Effector memory CD8-positive, alpha-beta T cell (primary cell): ENCODE measurements at regions not wholly inside any gene's neighbourhood (a gene's known extent, or its start where the extent isn't known, plus 50 kb on each side); places are given as distances from the start of the nearest gene placed in this dataset.

Source experiments
- ATAC-seq: fragments of 150-1000 bp; cut with Tn5 transposase; replicated peaks from 2 replicates; pipeline ENCODE4 v1.10.0; 2021; ENCODE audit warnings: mild to moderate bottlenecking, moderate library complexity
- DNase-seq, 3 experiments: peaks; one replicate each; pipeline ENCODE4 v3.0.0; 2021
- H3K27ac Mint-ChIP-seq, 2 donors: one replicate each; pipeline ENCODE4 v1.8.0; 2022; ENCODE audit warnings: mild to moderate bottlenecking in 2 of 2, mixed read lengths in 2 of 2, moderate library complexity in 2 of 2
- H3K27me3 Mint-ChIP-seq, 2 donors: one replicate each; pipeline ENCODE4 v1.8.0; 2022; ENCODE audit warnings: mixed read lengths in 2 of 2
- H3K36me3 Mint-ChIP-seq: one replicate; pipeline ENCODE4 v1.8.0; 2022; ENCODE audit warnings: mild to moderate bottlenecking, moderate library complexity, mixed read lengths; ENCODE audit not compliant: insufficient read depth
- H3K4me1 Mint-ChIP-seq, 2 donors: one replicate each; pipeline ENCODE4 v1.8.0; 2022; ENCODE audit warnings: low read depth in 2 of 2, mixed read lengths in 2 of 2
- H3K4me3 Mint-ChIP-seq, 2 donors: one replicate each; pipeline ENCODE4 v1.8.0; 2022; ENCODE audit warnings: mild to moderate bottlenecking in 2 of 2, mixed read lengths in 2 of 2, moderate library complexity in 2 of 2
- H3K9me3 Mint-ChIP-seq, 2 donors: one replicate each; pipeline ENCODE4 v1.8.0; 2022; ENCODE audit warnings: mixed read lengths in 2 of 2

GRCh38 chr2:4693266-4693665, 989.9 kb downstream of the DCDC2C start:
- Mint-ChIP-seq H3K36me3 (no peaks in the 10 kb centered on the region), H3K4me3 (no peak overlapping the region), H3K9me3 (peaks cover 17 to 25% of the 10 kb centered on the region in 2 donors), H3K27me3 (no peaks in the 10 kb centered on the region), H3K27ac (no peak overlapping the region), H3K4me1 (no peaks in the 10 kb centered on the region)
- DNase-seq (no peak), ATAC-seq (no peak)

DNA sequence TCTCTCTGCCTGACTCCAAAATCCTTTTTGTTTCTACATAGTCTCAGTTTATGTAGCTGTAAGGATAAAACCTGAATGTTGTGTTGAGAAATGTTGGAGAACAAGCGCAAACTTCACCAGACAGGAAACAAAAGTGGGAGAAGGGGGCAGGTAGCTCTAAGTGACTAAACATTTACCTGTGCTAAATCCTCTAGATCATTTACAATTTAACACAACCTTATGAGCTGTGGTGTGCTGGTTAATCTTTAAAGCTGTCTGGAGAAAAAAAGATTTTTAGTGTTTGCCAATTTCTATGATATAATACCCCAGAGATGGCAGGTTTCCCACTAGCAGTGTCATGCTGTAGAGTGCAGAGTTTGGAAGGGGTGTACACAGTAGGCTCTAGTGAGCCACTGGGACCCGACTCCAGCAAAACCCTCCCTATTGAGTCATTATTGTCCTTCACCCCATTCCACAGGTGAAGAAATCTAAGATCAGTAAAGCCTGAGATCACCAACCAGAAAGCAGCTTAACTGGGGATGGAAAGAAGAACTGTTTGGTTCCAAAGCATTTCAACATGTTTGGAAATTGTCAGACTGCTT, 992.0 kb downstream of the DCDC2C start:
- ATAC-seq (no peak), DNase-seq (no peak)
- Mint-ChIP-seq H3K9me3 (peaks cover 19 to 25% of the 10 kb centered on the region in 2 donors), H3K27ac (no peak overlapping the region), H3K36me3 (no peaks in the 10 kb centered on the region), H3K4me3 (no peak overlapping the region), H3K27me3 (no peaks in the 10 kb centered on the region), H3K4me1 (no peaks in the 10 kb centered on the region)

- Mint-ChIP-seq H3K27me3 (no peaks in the 10 kb centered on the region), H3K36me3 (no peaks in the 10 kb centered on the region), H3K4me3 (no peak overlapping the region), H3K9me3 (peaks cover 4 to 33% of the 10 kb centered on the region in 2 donors), H3K27ac (no peak overlapping the region), H3K4me1 (no peaks in the 10 kb centered on the region)
- DNase-seq (no peak), ATAC-seq (no peak)
Measured at GRCh38 chr2:4715065-4715464, 977.1 kb upstream of the SOX11 start.

DNA sequence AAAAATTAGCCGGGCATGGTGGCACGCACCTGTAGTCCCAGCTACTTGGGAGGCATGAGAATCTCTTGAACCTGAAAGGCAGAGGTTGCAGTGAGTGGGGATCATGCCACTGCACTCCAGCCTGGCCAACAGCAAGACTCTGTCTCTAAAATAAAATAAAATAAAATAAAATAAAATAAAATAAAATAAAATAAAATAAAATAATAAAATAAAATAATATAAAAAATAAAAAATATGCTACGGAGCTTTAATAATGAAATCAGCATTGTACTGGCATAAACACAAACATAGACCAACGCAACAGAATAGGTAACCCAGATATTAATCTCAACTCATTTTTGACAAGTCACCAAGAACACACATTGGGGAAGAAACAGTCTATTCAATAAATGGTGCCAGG, 973.4 kb upstream of the SOX11 start:
- no peaks in the 10 kb centered on the region for H3K4me1 Mint-ChIP-seq
- H3K27ac Mint-ChIP-seq: no peak overlapping the region
- H3K9me3 Mint-ChIP-seq: peaks cover 10 to 30% of the 10 kb centered on the region in 2 donors
- no peak overlapping the region for H3K4me3 Mint-ChIP-seq
- no peak for ATAC-seq
- no peaks in the 10 kb centered on the region for H3K27me3 Mint-ChIP-seq
- H3K36me3 Mint-ChIP-seq: no peaks in the 10 kb centered on the region
- no peak for DNase-seq

- Mint-ChIP-seq H3K4me3 (no peak overlapping the region), H3K4me1 (no peaks in the 10 kb centered on the region), H3K27me3 (no peaks in the 10 kb centered on the region), H3K9me3 (peaks cover 6 to 9% of the 10 kb centered on the region in 2 donors), H3K36me3 (no peaks in the 10 kb centered on the region), H3K27ac (no peak overlapping the region)
- DNase-seq (no peak), ATAC-seq (no peak)
Measured at GRCh38 chr2:4725618-4726017, 966.6 kb upstream of the SOX11 start.

DNA sequence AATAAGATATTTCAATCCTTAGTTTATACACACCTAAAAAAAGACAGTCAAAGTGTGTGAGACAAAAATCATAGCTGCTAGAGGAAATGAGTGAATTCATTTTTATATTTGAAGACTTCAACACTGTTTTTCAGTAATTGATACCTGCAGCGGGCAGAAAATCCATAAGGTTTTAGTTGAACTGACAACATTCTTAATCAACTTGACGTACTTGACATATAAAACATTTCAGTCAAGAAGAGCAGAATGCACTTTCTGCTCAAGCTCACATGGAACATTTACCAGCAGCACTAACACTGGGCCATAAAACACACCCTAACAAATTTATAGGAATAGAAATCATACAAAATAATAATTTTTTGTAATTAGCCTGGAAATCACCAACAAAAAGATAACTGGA, 959.6 kb upstream of the SOX11 start:
- H3K9me3 Mint-ChIP-seq: peaks cover 0 to 1% of the 10 kb centered on the region in 2 donors
- ATAC-seq: no peak
- H3K27me3 Mint-ChIP-seq: no peaks in the 10 kb centered on the region

GRCh38 chr2:4745056-4745991, 946.9 kb upstream of the SOX11 start:
- no peak overlapping the region for H3K27ac Mint-ChIP-seq
- H3K4me3 Mint-ChIP-seq: no peak overlapping the region
- H3K4me1 Mint-ChIP-seq: no peaks in the 10 kb centered on the region
- peaks cover 0 to 8% of the 10 kb centered on the region in 2 donors for H3K9me3 Mint-ChIP-seq
- DNase-seq (no peak), ATAC-seq (no peak)
- no peaks in the 10 kb centered on the region for H3K27me3 Mint-ChIP-seq
- no peaks in the 10 kb centered on the region for H3K36me3 Mint-ChIP-seq

More for the DNA sequence above, 959.6 kb upstream of the SOX11 start:
- Mint-ChIP-seq H3K4me3 (no peak overlapping the region), H3K27ac (no peak overlapping the region), H3K36me3 (no peaks in the 10 kb centered on the region), H3K4me1 (no peaks in the 10 kb centered on the region)
- DNase-seq: no peak

GRCh38 chr2:4753721-4754120, 938.5 kb upstream of the SOX11 start:
- H3K27ac Mint-ChIP-seq: no peak overlapping the region
- no peaks in the 10 kb centered on the region for H3K4me1 Mint-ChIP-seq
- H3K36me3 Mint-ChIP-seq: no peaks in the 10 kb centered on the region
- no peaks in the 10 kb centered on the region for H3K27me3 Mint-ChIP-seq
- DNase-seq: no peak
- peaks cover 9 to 20% of the 10 kb centered on the region in 2 donors for H3K9me3 Mint-ChIP-seq
- ATAC-seq: no peak
- no peak overlapping the region for H3K4me3 Mint-ChIP-seq

DNA sequence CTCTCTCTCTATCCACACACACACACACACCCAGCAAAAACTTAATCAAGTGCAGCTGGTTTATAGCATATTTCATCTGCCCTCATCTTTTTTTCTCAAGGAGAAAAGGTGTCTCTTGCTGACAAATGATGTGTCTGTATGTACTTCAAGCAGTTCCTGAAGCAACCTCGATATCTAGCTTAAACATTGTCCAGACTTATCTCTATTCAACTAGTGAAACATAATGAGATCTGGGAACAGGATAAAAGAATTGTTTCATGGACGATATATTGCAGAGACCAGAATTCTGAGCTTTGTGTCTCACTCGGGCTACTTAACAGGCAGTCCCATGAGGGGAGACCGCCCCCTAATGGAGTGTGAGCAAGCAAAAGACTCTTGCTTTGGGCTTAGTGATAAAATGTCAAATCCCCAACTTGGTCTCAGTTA, 929.2 kb upstream of the SOX11 start:
- no peak overlapping the region for H3K27ac Mint-ChIP-seq
- H3K4me3 Mint-ChIP-seq: no peak overlapping the region
- ATAC-seq (no peak), DNase-seq (no peak)
- H3K9me3 Mint-ChIP-seq: peaks cover 12 to 24% of the 10 kb centered on the region in 2 donors
- H3K4me1 Mint-ChIP-seq: no peaks in the 10 kb centered on the region
- H3K27me3 Mint-ChIP-seq: no peaks in the 10 kb centered on the region
- no peaks in the 10 kb centered on the region for H3K36me3 Mint-ChIP-seq

GRCh38 chr2:4765787-4766530, 926.2 kb upstream of the SOX11 start:
- no peak overlapping the region for H3K27ac Mint-ChIP-seq
- H3K4me1 Mint-ChIP-seq: no peaks in the 10 kb centered on the region
- H3K9me3 Mint-ChIP-seq: peaks cover 7 to 20% of the 10 kb centered on the region in 2 donors
- H3K4me3 Mint-ChIP-seq: no peak overlapping the region
- H3K36me3 Mint-ChIP-seq: no peaks in the 10 kb centered on the region
- no peak for ATAC-seq
- no peak for DNase-seq
- no peaks in the 10 kb centered on the region for H3K27me3 Mint-ChIP-seq

- no peak for DNase-seq
- H3K9me3 Mint-ChIP-seq: peaks cover 4 to 6% of the 10 kb centered on the region in 2 donors
- H3K36me3 Mint-ChIP-seq: peaks cover 2% of the 10 kb centered on the region
- ATAC-seq: no peak
- H3K4me3 Mint-ChIP-seq: no peak overlapping the region
- no peaks in the 10 kb centered on the region for H3K4me1 Mint-ChIP-seq
- no peak overlapping the region for H3K27ac Mint-ChIP-seq
- no peaks in the 10 kb centered on the region for H3K27me3 Mint-ChIP-seq
Measured at GRCh38 chr2:4775668-4776067, 916.5 kb upstream of the SOX11 start.

- Mint-ChIP-seq H3K36me3 (peaks cover 2% of the 10 kb centered on the region), H3K9me3 (peaks cover 9 to 18% of the 10 kb centered on the region in 2 donors), H3K4me3 (no peak overlapping the region), H3K27me3 (no peaks in the 10 kb centered on the region), H3K27ac (no peak overlapping the region), H3K4me1 (no peaks in the 10 kb centered on the region)
- DNase-seq: no peak
- ATAC-seq: no peak
Measured at GRCh38 chr2:4780679-4781078, 911.5 kb upstream of the SOX11 start.

DNA sequence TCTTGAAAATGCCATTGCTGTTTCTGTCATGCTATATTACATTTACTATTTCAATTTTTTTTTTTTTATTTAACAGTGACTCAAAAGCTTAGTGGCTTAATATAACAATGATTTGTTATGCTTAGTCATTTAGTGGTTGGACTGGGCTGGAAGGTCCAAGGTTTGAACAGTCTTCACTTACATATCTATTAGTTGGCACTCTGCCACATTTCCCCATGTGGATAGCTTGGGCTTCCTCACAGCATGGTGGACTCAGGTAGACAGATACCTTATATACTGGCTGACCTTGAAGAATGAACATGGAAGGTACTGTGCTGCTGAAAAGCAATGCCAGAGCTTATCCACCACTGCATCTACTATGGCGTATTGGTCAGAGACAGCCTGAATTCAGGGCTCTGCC, 909.5 kb upstream of the SOX11 start:
- Mint-ChIP-seq H3K4me3 (no peak overlapping the region), H3K36me3 (peaks cover 2% of the 10 kb centered on the region), H3K27ac (no peak overlapping the region), H3K4me1 (no peaks in the 10 kb centered on the region), H3K9me3 (peaks cover 14 to 30% of the 10 kb centered on the region in 2 donors), H3K27me3 (no peaks in the 10 kb centered on the region)
- ATAC-seq: no peak
- DNase-seq: no peak
